Transverse colon (tissue), 4 donors: ENCODE measurements at regions not wholly inside any gene's neighbourhood (a gene's known extent, or its start where the extent isn't known, plus 50 kb on each side); places are given as distances from the start of the nearest gene placed in this dataset.

ENCODE experiments used
- CTCF ChIP-seq, 5 experiments: fragments of 200-600 bp in 3 of 5; fragments of 450-650 bp in 2 of 5; sonication (generic) in 3 of 5; IDR thresholded peaks; 1 replicate in 2 of 5; 2 replicates in 3 of 5; pipeline ENCODE4 v1.5.1; 2016 to 2017; ENCODE audit warnings: antibody characterized with exemption in 5 of 5, inconsistent platforms in 3 of 5, mild to moderate bottlenecking in 2 of 5, moderate library complexity in 1 of 5
- POLR2A ChIP-seq: fragments of 450-650 bp; IDR thresholded peaks from one replicate; pipeline ENCODE4 v1.6.1; 2016; ENCODE audit warnings: antibody characterized with exemption, mild to moderate bottlenecking, moderate library complexity
- POLR2AphosphoS5 ChIP-seq, 3 donors: sonication (generic); formaldehyde crosslinking; IDR thresholded peaks; one replicate each; pipeline ENCODE4 v1.6.1; 2016; ENCODE audit warnings: antibody characterized with exemption in 3 of 3

GRCh38 chr4:188658958-188659522 lies 519.8 kb downstream of the TRIML1 start:
- no peak for TF ChIP-seq POLR2A
- no peak for TF ChIP-seq CTCF (IDR thresholded peaks at IDR 0.05)
- no peak for TF ChIP-seq POLR2AphosphoS5 (IDR thresholded peaks at IDR 0.05)
